GM12874 (cell line): ENCODE measurements at regions not wholly inside any gene's neighbourhood (a gene's known extent, or its start where the extent isn't known, plus 50 kb on each side); places are given as distances from the start of the nearest gene placed in this dataset.

Experiments
- TF ChIP-seq, protein P1 (sequence below): IDR thresholded peaks from 2 replicates; pipeline ENCODE4 v1.5.1; 2011; ENCODE audit warnings: low read depth, mild to moderate bottlenecking, control low read depth, low read length, moderate library complexity; ENCODE audit not compliant: insufficient read depth

DNA sequence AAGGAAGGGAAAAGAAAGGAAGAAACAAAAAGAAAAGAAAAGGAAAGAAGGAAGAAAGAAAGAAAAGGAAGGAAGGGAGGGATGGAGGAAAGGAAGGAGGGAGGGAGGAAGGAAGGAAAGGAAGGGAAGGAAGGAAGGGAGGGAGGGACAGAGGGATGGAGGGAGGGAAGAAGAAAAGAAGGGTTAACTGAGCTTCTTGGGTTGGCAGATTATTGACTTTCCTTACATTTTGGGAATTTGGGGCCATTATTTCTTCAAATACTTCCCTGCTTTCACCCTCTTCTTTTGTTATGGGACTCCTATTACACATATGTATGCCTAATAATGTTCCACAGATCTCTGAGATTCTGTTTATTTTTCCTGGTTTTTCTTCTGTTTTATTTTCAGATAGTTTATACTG is 285.6 kb downstream of the KCNJ2 start:
- TF ChIP-seq, protein P1, sequence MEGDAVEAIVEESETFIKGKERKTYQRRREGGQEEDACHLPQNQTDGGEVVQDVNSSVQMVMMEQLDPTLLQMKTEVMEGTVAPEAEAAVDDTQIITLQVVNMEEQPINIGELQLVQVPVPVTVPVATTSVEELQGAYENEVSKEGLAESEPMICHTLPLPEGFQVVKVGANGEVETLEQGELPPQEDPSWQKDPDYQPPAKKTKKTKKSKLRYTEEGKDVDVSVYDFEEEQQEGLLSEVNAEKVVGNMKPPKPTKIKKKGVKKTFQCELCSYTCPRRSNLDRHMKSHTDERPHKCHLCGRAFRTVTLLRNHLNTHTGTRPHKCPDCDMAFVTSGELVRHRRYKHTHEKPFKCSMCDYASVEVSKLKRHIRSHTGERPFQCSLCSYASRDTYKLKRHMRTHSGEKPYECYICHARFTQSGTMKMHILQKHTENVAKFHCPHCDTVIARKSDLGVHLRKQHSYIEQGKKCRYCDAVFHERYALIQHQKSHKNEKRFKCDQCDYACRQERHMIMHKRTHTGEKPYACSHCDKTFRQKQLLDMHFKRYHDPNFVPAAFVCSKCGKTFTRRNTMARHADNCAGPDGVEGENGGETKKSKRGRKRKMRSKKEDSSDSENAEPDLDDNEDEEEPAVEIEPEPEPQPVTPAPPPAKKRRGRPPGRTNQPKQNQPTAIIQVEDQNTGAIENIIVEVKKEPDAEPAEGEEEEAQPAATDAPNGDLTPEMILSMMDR: no peak

DNA sequence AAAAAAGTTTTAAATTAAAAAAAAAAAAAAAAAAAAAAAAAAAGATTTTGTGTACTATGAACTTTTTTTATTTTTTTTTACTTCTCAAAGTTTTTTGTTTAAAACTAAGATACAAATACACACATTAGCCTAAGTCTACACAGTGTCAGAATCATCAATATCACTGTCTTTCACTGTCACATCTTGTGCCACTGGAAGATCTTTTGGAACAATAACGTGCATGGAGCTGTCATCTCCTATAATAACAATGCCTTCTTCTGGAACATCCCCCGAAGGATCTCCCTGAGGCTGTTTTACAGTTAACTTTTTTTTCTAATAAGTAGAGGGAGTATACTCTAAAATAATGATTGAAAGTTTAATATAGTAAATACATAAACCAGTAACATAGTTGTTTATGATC is 295.7 kb downstream of the KCNJ2 start:
- TF ChIP-seq, protein P1: no peak

DNA sequence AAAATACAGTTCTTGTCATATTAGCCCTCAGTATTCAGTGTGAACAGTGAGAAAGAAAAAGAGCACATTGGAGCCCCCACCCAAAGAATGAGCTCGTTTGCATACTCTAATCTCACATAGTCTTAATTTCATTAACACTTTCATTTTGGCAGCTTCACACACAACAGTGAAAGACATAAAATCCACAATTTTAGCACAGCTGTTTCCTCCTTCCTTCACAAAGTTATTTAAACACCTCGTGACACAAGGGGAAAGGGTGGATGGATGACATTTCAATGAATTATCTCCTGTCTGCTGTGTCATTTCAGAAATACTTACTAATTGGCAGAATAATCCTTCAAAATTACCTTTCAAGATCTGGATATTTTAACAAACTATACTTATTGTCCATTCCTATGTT is 299.3 kb downstream of the KCNJ2 start:
- TF ChIP-seq, protein P1: no peak

DNA sequence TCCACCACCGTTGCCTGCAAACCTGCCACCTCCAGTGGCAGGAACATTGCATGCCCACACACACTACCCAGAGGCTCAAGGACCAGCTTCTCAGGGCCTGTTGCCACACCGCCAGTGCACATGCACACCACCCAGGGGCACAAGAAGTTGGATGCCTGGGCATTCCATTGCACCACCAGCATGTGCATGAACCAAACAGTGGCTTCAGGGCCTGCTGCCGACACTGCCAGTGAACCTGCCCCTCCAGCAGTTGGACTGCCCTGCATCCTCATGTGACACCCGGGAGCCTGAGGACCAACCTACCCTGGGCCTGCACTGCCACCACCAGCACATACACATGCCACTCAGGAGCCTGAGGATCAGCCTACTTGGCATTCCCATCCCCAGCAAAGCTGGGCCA is 303.7 kb downstream of the KCNJ2 start:
- TF ChIP-seq, protein P1: no peak

DNA sequence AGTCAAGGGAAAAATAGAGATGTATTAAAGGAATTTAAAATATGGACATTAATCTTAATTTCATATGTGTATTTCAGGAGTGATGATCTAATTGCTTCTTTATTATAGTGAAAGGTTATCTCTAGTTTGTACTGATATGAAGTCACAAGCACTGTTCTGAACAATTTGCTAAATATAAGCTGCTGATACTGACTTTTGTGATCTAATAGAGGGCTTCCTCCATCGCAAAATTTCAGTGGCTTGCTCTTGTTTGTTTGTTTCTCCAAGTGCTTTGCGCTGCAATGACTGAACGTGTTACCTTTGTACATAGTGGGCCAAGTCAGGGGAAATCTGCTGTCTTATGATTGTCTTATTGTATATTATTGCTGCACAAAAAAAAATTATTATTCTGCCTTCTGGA is 307.0 kb downstream of the KCNJ2 start:
- TF ChIP-seq, protein P1: no peak

DNA sequence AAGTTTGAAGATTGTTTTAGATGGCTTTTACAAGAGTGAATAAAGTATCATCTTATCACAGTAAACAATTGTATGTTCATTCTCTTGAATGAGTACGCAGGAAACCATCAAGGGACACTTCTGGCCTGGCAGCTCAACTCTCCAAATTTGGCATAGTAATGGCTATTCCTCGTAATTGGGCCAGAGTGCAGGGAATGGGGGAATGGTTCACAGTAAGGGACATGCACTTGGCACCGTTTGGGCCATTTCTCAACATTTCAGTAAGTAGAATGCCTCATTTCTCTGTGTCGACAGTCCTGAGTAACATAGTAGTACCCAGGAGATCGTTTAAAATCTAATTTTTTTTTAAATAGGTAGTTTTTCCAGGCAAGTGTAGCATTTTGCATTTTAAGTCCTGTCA is 309.6 kb downstream of the KCNJ2 start:
- TF ChIP-seq, protein P1: no peak

DNA sequence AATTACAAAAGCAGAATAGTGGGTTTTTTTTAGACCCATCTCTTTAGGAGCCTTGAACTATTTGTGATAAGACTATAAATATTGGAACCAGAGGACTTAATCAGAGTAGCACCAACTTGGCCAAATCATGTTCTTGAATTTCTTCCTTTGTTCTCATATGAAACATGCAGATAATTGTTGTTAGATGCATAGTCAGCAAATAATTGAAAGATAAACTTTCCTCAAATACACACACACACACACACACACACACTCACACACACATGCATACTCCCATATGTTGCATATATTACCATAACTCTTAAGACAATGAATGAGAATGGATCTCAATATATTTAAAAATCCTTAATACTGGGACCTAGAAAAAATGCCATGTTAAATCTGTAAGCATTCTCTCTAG is 310.4 kb downstream of the KCNJ2 start:
- TF ChIP-seq, protein P1: no peak

DNA sequence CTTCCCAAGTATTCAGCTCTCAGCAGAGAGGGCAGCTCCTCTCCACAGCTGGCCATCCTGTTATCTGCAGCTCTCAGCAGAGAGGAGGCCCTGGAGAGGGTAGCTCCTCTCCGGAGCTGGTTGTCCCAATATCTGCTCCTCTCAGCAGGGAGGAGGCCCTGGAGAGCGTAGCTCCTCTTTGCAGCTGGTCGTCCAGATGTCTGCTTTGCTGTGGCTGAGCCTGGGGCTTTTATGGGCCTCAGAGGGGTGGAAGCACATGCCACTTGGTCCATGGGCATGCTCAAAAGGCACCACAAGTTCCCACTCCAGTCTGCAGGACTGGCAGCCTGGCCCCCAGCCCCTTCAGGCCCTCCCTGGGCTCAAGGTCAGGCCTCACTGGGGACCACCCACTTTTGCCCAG is 314.3 kb downstream of the KCNJ2 start:
- TF ChIP-seq, protein P1: no peak
